ENCODE measurements at regions not wholly inside any gene's neighbourhood (a gene's known extent, or its start where the extent isn't known, plus 50 kb on each side); places are given as distances from the start of the nearest gene placed in this dataset.

GRCh38 chr2:747762-748351 lies 70.7 kb upstream of the TMEM18 start:
- DNase-seq = no peak

GRCh38 chr2:746697-747096 lies 69.5 kb upstream of the TMEM18 start:
- no peak for DNase-seq

GRCh38 chr2:744088-744487 lies 66.9 kb upstream of the TMEM18 start:
- DNase-seq = no peak

GRCh38 chr2:742221-742620 lies 65.0 kb upstream of the TMEM18 start:
- no peak for DNase-seq

- no peak for DNase-seq
These were observed 63.9 kb upstream of the TMEM18 start for GRCh38 chr2:741195-741496.

- peak; percentile 96 for DNase-seq
These were observed 63.4 kb upstream of the TMEM18 start for GRCh38 chr2:740322-741194.

GRCh38 chr2:739864-740321 lies 62.7 kb upstream of the TMEM18 start:
- DNase-seq = peak; percentile 32

GRCh38 chr2:736939-737338 lies 59.7 kb upstream of the TMEM18 start:
- DNase-seq = no peak

- DNase-seq = no peak
These were observed 58.5 kb upstream of the TMEM18 start for GRCh38 chr2:735670-736218.

- DNase-seq = no peak
These were observed 57.3 kb upstream of the TMEM18 start for GRCh38 chr2:734496-734895.

- no peak for DNase-seq
These were observed 56.3 kb upstream of the TMEM18 start for GRCh38 chr2:733495-733894.

GRCh38 chr2:733001-733400 lies 55.8 kb upstream of the TMEM18 start:
- DNase-seq = no peak

GRCh38 chr2:731711-732110 lies 54.5 kb upstream of the TMEM18 start:
- no peak for DNase-seq

- DNase-seq = peak; percentile 73
These were observed 52.2 kb upstream of the TMEM18 start for GRCh38 chr2:729376-729861.

- DNase-seq = no peak
These were observed 51.0 kb upstream of the TMEM18 start for GRCh38 chr2:728165-728564.

- DNase-seq = no peak
These were observed 49.9 kb upstream of the TMEM18 start for GRCh38 chr2:727071-727470.
